Neural progenitor cell (in vitro differentiated cells): ENCODE measurements at regions not wholly inside any gene's neighbourhood (a gene's known extent, or its start where the extent isn't known, plus 50 kb on each side); places are given as distances from the start of the nearest gene placed in this dataset.
A peak's percentile ranks its signal among the peaks of the same experiment; 100 is the strongest.

Experiments used
- DNase-seq: peaks from one replicate; pipeline ENCODE4 v3.0.0-alpha.2; 2016; ENCODE audit warnings: low spot score
- H2AFZ ChIP-seq: fragments of 200-600 bp; sonication (generic); replicated peaks from 2 replicates; pipeline ENCODE4 v1.6.1; 2016; ENCODE audit warnings: antibody characterized with exemption
- H3F3A ChIP-seq: fragments of 200-600 bp; sonication (generic); 2 replicates; pipeline ENCODE4 v1.6.1; 2016; ENCODE audit warnings: antibody characterized with exemption, low read depth
- H3K27ac ChIP-seq: fragments of 200-600 bp; sonication (generic); 2 replicates; pipeline ENCODE4 v1.5.1; 2016; ENCODE audit warnings: mild to moderate bottlenecking
- H3K27me3 ChIP-seq: fragments of 200-600 bp; sonication (generic); 2 replicates; pipeline ENCODE4 v1.6.1; 2016; ENCODE audit warnings: mild to moderate bottlenecking, moderate library complexity
- H3K36me3 ChIP-seq: fragments of 200-600 bp; sonication (generic); 2 replicates; pipeline ENCODE4 v1.5.1; 2016
- H3K4me1 ChIP-seq: fragments of 200-600 bp; sonication (generic); 2 replicates; pipeline ENCODE4 v1.6.1; 2016; ENCODE audit warnings: mixed run types
- H3K4me2 ChIP-seq: fragments of 200-600 bp; sonication (generic); 2 replicates; pipeline ENCODE4 v1.6.1; 2016
- H3K4me3 ChIP-seq: fragments of 200-600 bp; sonication (generic); 2 replicates; pipeline ENCODE4 v1.5.1; 2016
- H3K79me2 ChIP-seq: fragments of 200-600 bp; sonication (generic); 2 replicates; pipeline ENCODE4 v1.6.1; 2016; ENCODE audit warnings: low read depth
- H3K9ac ChIP-seq: fragments of 200-600 bp; sonication (generic); 2 replicates; pipeline ENCODE4 v1.6.1; 2016
- H3K9me3 ChIP-seq: fragments of 200-600 bp; sonication (generic); 2 replicates; pipeline ENCODE4 v1.5.1; 2016; ENCODE audit warnings: low read depth
- H4K20me1 ChIP-seq: fragments of 200-600 bp; sonication (generic); 2 replicates; pipeline ENCODE4 v1.6.1; 2016; ENCODE audit warnings: low read depth
- H3K27ac Mint-ChIP-seq: 3 replicates; pipeline ENCODE4 v1.8.0; 2021; ENCODE audit warnings: mixed read lengths
- H3K27me3 Mint-ChIP-seq: 2 replicates; pipeline ENCODE4 v1.8.0; 2022; ENCODE audit warnings: low read depth, mild to moderate bottlenecking, inconsistent platforms, moderate library complexity, mixed read lengths; ENCODE audit not compliant: insufficient read depth
- H3K36me3 Mint-ChIP-seq: 3 replicates; pipeline ENCODE4 v1.8.0; 2021; ENCODE audit warnings: mixed read lengths
- H3K4me1 Mint-ChIP-seq: 3 replicates; pipeline ENCODE4 v1.8.0; 2021; ENCODE audit warnings: mixed read lengths
- H3K4me3 Mint-ChIP-seq: 3 replicates; pipeline ENCODE4 v1.8.0; 2021; ENCODE audit warnings: mild to moderate bottlenecking, moderate library complexity, mixed read lengths
- H3K9me3 Mint-ChIP-seq: 3 replicates; pipeline ENCODE4 v1.8.0; 2020; ENCODE audit warnings: mixed read lengths
- EZH2 ChIP-seq: fragments of 200-600 bp; sonication (generic); IDR thresholded peaks from 2 replicates; pipeline ENCODE4 v1.6.1; 2017; ENCODE audit warnings: antibody characterized with exemption, mild to moderate bottlenecking, moderate library complexity
- EZH2phosphoT487 ChIP-seq: fragments of 200-600 bp; sonication (generic); IDR thresholded peaks from 2 replicates; pipeline ENCODE4 v1.6.1; 2017; ENCODE audit warnings: antibody characterized with exemption
- TF ChIP-seq, protein P1 (sequence below): fragments of 200-600 bp; sonication (generic); IDR thresholded peaks from 2 replicates; pipeline ENCODE4 v1.5.1; 2017; ENCODE audit warnings: antibody characterized with exemption, mild to moderate bottlenecking

DNA sequence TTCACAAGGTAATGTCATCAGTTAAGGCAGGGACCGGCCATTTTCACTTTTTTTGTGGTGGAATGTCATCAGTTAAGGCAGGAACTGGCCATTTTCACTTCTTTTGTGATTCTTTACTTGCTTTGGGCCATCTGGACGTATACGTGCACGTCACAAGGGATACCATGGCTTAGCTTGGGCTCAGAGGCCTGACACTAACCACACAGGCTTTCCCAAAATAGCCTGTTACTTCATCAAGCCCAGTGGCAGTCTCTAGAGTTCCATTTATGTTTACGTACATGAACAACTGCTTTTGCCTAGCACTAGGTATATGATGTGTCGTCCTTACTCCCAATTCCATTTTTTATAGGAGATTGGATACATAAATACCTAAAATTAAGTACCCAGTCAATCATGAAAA is 237.9 kb downstream of the C7orf25 start:
- H3K4me3 ChIP-seq, result no peak overlapping the region
- H3K4me2 ChIP-seq, result no peak overlapping the region
- Mint-ChIP-seq H3K27ac (no peak overlapping the region), H3K27me3 (peaks cover 5% of the 10 kb centered on the region), H3K4me3 (no peak overlapping the region), H3K4me1 (peaks cover 13% of the 10 kb centered on the region), H3K9me3 (peaks cover 3% of the 10 kb centered on the region), H3K36me3 (no peaks in the 10 kb centered on the region)
- TF ChIP-seq, protein P1, sequence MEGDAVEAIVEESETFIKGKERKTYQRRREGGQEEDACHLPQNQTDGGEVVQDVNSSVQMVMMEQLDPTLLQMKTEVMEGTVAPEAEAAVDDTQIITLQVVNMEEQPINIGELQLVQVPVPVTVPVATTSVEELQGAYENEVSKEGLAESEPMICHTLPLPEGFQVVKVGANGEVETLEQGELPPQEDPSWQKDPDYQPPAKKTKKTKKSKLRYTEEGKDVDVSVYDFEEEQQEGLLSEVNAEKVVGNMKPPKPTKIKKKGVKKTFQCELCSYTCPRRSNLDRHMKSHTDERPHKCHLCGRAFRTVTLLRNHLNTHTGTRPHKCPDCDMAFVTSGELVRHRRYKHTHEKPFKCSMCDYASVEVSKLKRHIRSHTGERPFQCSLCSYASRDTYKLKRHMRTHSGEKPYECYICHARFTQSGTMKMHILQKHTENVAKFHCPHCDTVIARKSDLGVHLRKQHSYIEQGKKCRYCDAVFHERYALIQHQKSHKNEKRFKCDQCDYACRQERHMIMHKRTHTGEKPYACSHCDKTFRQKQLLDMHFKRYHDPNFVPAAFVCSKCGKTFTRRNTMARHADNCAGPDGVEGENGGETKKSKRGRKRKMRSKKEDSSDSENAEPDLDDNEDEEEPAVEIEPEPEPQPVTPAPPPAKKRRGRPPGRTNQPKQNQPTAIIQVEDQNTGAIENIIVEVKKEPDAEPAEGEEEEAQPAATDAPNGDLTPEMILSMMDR, result no peak
- no peak for TF ChIP-seq EZH2
- TF ChIP-seq EZH2phosphoT487, result no peak
- H4K20me1 ChIP-seq, result no peaks in the 10 kb centered on the region
- no peak overlapping the region for H3K27ac ChIP-seq
- H3K9ac ChIP-seq, result no peak overlapping the region
- no peaks in the 10 kb centered on the region for H3K36me3 ChIP-seq
- no peak overlapping the region for H2AFZ ChIP-seq
- peaks cover 4% of the 10 kb centered on the region for H3F3A ChIP-seq
- no peaks in the 10 kb centered on the region for H3K9me3 ChIP-seq
- H3K27me3 ChIP-seq, result no peaks in the 10 kb centered on the region
- DNase-seq, result no peak
- no peaks in the 10 kb centered on the region for H3K79me2 ChIP-seq
- peaks cover 20% of the 10 kb centered on the region for H3K4me1 ChIP-seq

DNA sequence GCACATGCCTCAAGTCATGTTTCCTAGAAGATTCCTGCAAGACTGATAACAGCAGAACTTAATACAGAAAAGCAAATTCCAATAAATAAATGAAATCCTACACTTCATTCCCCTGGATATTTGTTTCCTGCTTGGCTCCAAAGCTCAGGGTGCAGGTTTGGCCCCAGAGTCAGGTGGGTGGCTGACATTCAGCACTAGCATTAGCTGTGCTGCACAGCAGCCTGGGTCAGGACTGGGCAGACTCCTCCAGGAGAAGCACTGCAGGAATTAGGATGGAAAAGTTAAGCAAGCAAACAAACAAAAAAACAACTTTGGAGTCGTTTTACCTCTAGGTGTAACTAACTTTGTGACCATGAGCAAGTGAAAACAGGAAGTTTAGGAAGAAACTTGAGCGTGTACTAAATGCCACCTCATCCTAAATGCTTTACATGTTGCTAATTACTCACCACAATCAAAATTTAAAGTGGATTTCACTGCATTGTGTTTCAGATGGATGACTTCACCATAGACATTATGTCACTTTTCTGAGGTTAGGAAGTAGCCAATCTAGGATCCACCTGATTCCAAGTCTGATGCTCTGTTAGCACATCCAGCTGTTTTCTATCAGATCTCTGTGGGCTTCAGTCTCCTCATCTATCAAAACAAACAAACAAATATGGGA is 239.4 kb downstream of the C7orf25 start:
- H3K4me3 ChIP-seq, result no peak overlapping the region
- H3K27ac ChIP-seq, result no peak overlapping the region
- no peaks in the 10 kb centered on the region for H3K36me3 ChIP-seq
- no peaks in the 10 kb centered on the region for H3K79me2 ChIP-seq
- no peak overlapping the region for H3K4me3 Mint-ChIP-seq
- H3F3A ChIP-seq, result peaks cover 4% of the 10 kb centered on the region
- H3K9me3 ChIP-seq, result no peaks in the 10 kb centered on the region
- H4K20me1 ChIP-seq, result no peaks in the 10 kb centered on the region
- H3K27me3 Mint-ChIP-seq, result peaks cover 5% of the 10 kb centered on the region
- no peak overlapping the region for H3K9ac ChIP-seq
- no peaks in the 10 kb centered on the region for H3K27me3 ChIP-seq
- no peak overlapping the region for H3K27ac Mint-ChIP-seq
- H2AFZ ChIP-seq, result no peak overlapping the region
- peaks cover 11% of the 10 kb centered on the region for H3K4me1 Mint-ChIP-seq
- TF ChIP-seq EZH2phosphoT487, result no peak
- TF ChIP-seq, protein P1, result no peak
- TF ChIP-seq EZH2, result no peak
- H3K36me3 Mint-ChIP-seq, result no peaks in the 10 kb centered on the region
- peaks cover 20% of the 10 kb centered on the region for H3K4me1 ChIP-seq
- peaks cover 7% of the 10 kb centered on the region for H3K9me3 Mint-ChIP-seq
- no peak for DNase-seq
- peak overlapping the region; percentile 32 for H3K4me2 ChIP-seq

DNA sequence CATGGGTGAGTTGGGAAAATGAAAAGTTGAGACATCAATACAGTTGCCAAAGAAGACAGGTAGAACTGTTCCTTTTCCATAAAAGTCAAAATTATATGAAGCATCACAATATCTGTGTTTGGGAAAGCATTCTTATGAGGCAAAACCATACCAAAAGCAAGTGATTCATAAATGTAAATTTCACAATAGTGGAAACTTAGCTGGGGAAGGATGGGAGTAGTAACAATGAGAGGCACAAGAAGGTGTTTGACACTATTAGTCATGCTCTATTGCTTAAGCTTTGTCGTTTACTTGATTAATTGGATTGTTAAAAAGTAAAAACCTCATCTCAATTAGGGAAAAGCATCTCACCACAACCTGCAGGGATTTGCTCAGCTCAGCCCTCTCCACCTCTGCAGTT is 240.2 kb downstream of the C7orf25 start:
- Histone ChIP-seq H3F3A (peaks cover 4% of the 10 kb centered on the region), H3K27me3 (no peaks in the 10 kb centered on the region), H3K9ac (no peak overlapping the region), H3K4me1 (peaks cover 20% of the 10 kb centered on the region), H3K27ac (no peak overlapping the region), H3K4me2 (peak overlapping the region; percentile 32), H3K79me2 (no peaks in the 10 kb centered on the region), H2AFZ (no peak overlapping the region), H3K9me3 (no peaks in the 10 kb centered on the region), H4K20me1 (no peaks in the 10 kb centered on the region), H3K4me3 (no peak overlapping the region), H3K36me3 (no peaks in the 10 kb centered on the region)
- no peaks in the 10 kb centered on the region for H3K36me3 Mint-ChIP-seq
- TF ChIP-seq EZH2, result no peak
- no peak for TF ChIP-seq EZH2phosphoT487
- TF ChIP-seq, protein P1, result no peak
- H3K9me3 Mint-ChIP-seq, result peaks cover 15% of the 10 kb centered on the region
- no peak overlapping the region for H3K4me3 Mint-ChIP-seq
- H3K27me3 Mint-ChIP-seq, result peaks cover 5% of the 10 kb centered on the region
- peaks cover 11% of the 10 kb centered on the region for H3K4me1 Mint-ChIP-seq
- H3K27ac Mint-ChIP-seq, result no peak overlapping the region
- no peak for DNase-seq
